ENCODE measurements at regions not wholly inside any gene's neighbourhood (a gene's known extent, or its start where the extent isn't known, plus 50 kb on each side); places are given as distances from the start of the nearest gene placed in this dataset.

DNA sequence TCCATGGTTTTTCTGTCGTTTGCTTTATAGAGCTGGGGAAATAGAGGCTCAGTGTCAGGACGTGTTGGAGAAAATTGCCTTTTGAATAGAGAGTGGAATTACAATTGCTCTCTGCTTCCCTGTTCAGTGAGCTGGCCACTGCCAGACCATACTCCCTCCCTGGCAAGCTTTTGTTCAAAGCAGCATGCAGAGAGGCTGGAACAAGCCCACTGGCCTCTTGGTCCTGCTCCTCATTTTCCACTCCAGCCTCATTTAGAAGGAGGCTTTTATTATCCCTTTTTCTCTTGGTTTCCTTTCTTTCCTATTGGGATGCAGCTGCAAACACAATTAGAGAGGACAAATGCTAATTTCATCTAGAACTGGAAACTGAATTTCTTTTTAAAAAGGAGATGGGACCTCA, 302.2 kb upstream of the PODXL start:
- H3K9ac ChIP-seq (ENCODE audit: low read depth in 2 of 2, low read length in 2 of 2), result no peak overlapping the region
- H3K9me3 ChIP-seq, result no peaks in the 10 kb centered on the region
- H3K4me3 ChIP-seq, result no peak overlapping the region
- intact Hi-C loops (cut with DNase I), result loop anchor here (5.0 kb wide), 1 partner anchor 724 kb away; no protein-coding TSS in a partner anchor
- no peaks in the 10 kb centered on the region for H3K36me3 ChIP-seq
- no peaks in the 10 kb centered on the region for H3K27me3 ChIP-seq
- H3K27ac ChIP-seq, result no peak overlapping the region
- no peaks in the 10 kb centered on the region for H3K4me1 ChIP-seq
- TF ChIP-seq, protein P1, sequence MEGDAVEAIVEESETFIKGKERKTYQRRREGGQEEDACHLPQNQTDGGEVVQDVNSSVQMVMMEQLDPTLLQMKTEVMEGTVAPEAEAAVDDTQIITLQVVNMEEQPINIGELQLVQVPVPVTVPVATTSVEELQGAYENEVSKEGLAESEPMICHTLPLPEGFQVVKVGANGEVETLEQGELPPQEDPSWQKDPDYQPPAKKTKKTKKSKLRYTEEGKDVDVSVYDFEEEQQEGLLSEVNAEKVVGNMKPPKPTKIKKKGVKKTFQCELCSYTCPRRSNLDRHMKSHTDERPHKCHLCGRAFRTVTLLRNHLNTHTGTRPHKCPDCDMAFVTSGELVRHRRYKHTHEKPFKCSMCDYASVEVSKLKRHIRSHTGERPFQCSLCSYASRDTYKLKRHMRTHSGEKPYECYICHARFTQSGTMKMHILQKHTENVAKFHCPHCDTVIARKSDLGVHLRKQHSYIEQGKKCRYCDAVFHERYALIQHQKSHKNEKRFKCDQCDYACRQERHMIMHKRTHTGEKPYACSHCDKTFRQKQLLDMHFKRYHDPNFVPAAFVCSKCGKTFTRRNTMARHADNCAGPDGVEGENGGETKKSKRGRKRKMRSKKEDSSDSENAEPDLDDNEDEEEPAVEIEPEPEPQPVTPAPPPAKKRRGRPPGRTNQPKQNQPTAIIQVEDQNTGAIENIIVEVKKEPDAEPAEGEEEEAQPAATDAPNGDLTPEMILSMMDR (IDR thresholded peaks at IDR 0.05), result no peak
- no peak for DNase-seq

DNA sequence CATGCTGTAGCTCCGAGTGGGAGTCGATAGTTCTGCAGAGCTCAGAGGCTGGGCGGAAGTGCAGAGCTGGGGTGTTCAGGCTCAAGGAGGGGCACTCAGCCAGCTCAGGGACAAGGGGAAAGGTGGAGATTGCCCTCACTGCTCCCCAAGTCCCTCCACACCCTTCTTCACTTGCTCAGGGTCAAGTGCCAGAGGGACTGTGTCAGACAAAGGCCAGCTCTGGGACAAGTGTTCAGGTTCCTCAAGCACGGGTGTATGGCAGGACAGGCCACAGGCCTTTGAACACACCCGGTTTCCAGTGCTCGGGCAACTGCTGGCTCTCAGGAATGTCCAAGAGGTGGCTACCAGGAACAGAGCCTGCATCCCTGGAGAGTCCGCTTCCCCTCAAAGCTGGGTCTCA, 293.0 kb upstream of the PODXL start:
- H3K27ac ChIP-seq, result no peak overlapping the region
- no peak overlapping the region for H3K9ac ChIP-seq (ENCODE audit: low read depth in 2 of 2, low read length in 2 of 2)
- intact Hi-C loops (cut with DNase I), result no loop called here
- no peaks in the 10 kb centered on the region for H3K4me1 ChIP-seq
- no peak for DNase-seq
- H3K9me3 ChIP-seq, result no peaks in the 10 kb centered on the region
- TF ChIP-seq, protein P1 (IDR thresholded peaks at IDR 0.05), result no peak
- H3K4me3 ChIP-seq, result no peak overlapping the region
- no peaks in the 10 kb centered on the region for H3K36me3 ChIP-seq
- no peaks in the 10 kb centered on the region for H3K27me3 ChIP-seq

DNA sequence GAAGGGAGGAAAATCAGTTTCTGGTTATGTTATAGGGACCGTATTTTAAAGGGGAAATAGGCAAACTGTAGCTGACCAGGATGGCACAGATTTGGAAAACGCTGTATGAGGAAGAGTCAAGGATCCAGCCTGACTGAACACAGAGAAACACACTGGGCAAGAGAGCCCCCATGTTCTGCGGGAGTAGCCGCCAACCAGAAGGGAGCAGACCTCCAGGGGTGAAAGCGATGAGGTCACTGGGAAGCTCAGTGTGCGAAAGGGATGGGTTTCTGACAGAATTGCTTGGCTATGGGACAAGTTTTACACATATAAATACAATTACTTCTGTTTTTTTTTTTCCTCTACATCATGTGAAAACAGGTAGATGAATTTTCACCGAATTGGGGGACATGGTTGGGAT, 291.6 kb upstream of the PODXL start:
- TF ChIP-seq, protein P1 (IDR thresholded peaks at IDR 0.05), result no peak
- Histone ChIP-seq H3K27me3 (no peaks in the 10 kb centered on the region), H3K36me3 (no peaks in the 10 kb centered on the region), H3K4me1 (no peaks in the 10 kb centered on the region), H3K4me3 (no peak overlapping the region), H3K27ac (no peak overlapping the region), H3K9me3 (no peaks in the 10 kb centered on the region), H3K9ac (ENCODE audit: low read depth in 2 of 2, low read length in 2 of 2) (no peak overlapping the region)
- DNase-seq, result no peak
- intact Hi-C loops (cut with DNase I), result no loop called here

DNA sequence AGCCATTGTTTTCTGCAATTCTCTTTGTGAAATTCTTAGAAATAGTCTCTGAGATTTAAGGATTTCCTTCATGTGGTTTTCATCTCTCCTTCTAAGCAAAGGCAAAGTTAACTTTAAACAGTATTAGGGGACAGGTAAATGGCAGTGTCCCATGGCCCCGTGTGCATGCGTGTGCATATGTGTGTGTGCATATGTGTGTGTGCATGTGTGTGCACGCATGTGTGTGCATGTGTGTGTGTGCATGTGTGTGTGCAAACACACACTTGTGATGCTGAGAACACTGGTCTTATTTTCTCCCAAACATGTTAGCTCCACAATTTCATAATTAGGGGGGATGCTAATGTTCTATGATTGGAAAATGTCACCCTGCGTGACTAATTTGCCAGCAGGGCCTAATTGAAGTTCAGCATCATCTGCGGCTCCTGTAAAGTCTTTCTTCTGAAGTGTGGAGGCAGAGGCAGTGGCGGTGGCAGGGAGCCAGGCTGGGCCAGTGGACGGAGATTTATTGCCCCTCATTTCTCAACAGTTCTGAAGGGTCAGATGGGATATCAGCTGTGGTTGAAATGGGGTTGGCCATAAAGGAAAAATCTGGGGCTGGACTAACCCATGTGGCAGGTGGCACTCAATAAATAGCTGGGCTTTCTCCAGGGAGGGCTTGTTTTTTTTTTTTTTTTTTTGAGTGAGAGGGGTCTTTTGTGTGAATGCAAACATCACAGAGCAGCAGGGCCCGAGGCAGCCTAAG, 289.3 kb upstream of the PODXL start:
- DNase-seq, result no peak
- TF ChIP-seq, protein P1 (IDR thresholded peaks at IDR 0.05), result no peak

DNA sequence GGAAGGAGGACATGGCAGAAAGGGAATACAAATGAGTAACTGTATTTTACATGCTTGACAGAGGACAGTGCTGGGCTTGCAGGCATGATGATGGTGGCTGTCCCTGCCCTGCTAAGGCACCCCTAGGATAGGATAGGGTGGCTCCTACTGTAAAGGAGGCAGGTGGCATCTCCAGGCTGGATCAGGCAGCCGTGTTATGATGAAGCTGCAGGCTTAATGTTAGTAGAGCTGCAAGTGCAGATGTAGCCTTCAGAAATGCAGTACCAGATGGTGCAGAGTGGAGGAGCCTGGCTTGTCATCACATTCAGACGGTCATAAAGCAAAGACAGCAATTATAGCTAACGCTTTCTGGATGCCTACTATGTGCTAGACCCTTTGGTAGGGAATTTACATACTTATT, 287.9 kb upstream of the PODXL start:
- Histone ChIP-seq H3K9me3 (no peaks in the 10 kb centered on the region), H3K9ac (ENCODE audit: low read depth in 2 of 2, low read length in 2 of 2) (no peak overlapping the region), H3K4me1 (no peaks in the 10 kb centered on the region), H3K36me3 (no peaks in the 10 kb centered on the region), H3K27me3 (no peaks in the 10 kb centered on the region), H3K4me3 (no peak overlapping the region), H3K27ac (no peak overlapping the region)
- TF ChIP-seq, protein P1 (IDR thresholded peaks at IDR 0.05), result no peak
- intact Hi-C loops (cut with DNase I), result no loop called here
- DNase-seq, result no peak

More for the DNA sequence above, 289.3 kb upstream of the PODXL start:
- no peak overlapping the region for H3K4me3 ChIP-seq
- H3K36me3 ChIP-seq, result no peaks in the 10 kb centered on the region
- H3K27me3 ChIP-seq, result no peaks in the 10 kb centered on the region
- no peaks in the 10 kb centered on the region for H3K9me3 ChIP-seq
- no peaks in the 10 kb centered on the region for H3K4me1 ChIP-seq
- H3K9ac ChIP-seq (ENCODE audit: low read depth in 2 of 2, low read length in 2 of 2), result no peak overlapping the region
- intact Hi-C loops (cut with DNase I), result no loop called here
- H3K27ac ChIP-seq, result no peak overlapping the region
